ENCODE measurements at regions not wholly inside any gene's neighbourhood (a gene's known extent, or its start where the extent isn't known, plus 50 kb on each side); places are given as distances from the start of the nearest gene placed in this dataset.

- TF ChIP-seq POLR2A (IDR thresholded peaks at IDR 0.05; ENCODE audit: low read length) (no peak), GATA1 (IDR thresholded peaks at IDR 0.05; ENCODE audit: low read depth, low read length) (no peak)
Measured at GRCh38 chr4:111736516-111736915, 408.7 kb upstream of the FAM241A start.
